ENCODE measurements at regions not wholly inside any gene's neighbourhood (a gene's known extent, or its start where the extent isn't known, plus 50 kb on each side); places are given as distances from the start of the nearest gene placed in this dataset.

DNA sequence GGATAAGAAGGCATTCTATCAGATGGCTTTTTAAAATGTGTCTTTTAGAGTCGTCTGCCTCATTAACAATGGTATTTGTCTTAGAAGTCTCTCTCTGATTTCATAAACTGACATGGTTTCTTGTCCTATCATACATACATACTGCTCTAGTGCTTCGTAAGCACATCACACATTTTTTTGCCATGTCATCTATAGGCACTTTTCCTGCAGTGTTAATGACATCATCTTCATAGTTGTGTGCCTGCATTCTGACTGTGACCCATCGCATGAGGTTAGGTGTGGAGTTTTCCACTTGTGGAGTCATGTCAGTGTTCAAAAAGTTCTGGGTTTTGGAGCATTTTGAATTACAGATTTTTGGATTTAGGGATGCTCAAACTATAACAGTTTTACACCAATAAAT is 361.6 kb upstream of the SPOCK3 start:
- no peak overlapping the region for H3K4me3 ChIP-seq
- 78 to 85% (median 81%) methylated on average over 3 of the region's 3 CpGs for WGBS, 5 donors

DNA sequence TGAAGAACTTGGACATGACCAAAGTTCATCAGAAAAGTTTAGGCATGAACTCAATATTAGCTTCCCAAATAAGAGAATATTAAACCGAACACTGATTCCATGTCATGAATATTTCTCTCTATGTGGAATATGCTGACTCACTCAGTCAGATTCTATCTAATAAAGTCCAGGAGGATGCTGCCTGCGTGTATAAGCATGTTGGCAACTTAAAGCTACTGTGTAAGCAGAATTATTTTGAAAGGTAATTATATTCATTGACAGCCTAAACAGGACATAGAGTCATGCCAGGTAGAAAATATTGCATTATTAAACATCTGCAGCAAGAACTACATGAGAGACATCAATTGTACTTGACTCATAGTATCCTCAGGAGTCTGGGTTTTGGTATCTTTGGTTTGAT is 367.9 kb upstream of the SPOCK3 start:
- DNase-seq, result no peak
- no peaks in the 10 kb centered on the region for H3K4me1 ChIP-seq
- no peak overlapping the region for H3K27ac ChIP-seq
- 65 to 87% (median 71%) methylated on average over 2 of the region's 2 CpGs for WGBS, 5 donors
- H3K4me3 ChIP-seq, result no peak overlapping the region
- H3K9me3 ChIP-seq, result peaks cover 0 to 3% (median 0%) of the 10 kb centered on the region in 8 donors
- H3K36me3 ChIP-seq, result no peaks in the 10 kb centered on the region
- H3K27me3 ChIP-seq (replicated peaks in 1 of 7), result no peaks in the 10 kb centered on the region
- intact Hi-C loops (cut with DNase I; ENCODE audit: low total_unique reads), result no loop called here
- TF ChIP-seq POLR2AphosphoS5 (IDR thresholded peaks at IDR 0.05), result no peak
- TF ChIP-seq, protein P1, sequence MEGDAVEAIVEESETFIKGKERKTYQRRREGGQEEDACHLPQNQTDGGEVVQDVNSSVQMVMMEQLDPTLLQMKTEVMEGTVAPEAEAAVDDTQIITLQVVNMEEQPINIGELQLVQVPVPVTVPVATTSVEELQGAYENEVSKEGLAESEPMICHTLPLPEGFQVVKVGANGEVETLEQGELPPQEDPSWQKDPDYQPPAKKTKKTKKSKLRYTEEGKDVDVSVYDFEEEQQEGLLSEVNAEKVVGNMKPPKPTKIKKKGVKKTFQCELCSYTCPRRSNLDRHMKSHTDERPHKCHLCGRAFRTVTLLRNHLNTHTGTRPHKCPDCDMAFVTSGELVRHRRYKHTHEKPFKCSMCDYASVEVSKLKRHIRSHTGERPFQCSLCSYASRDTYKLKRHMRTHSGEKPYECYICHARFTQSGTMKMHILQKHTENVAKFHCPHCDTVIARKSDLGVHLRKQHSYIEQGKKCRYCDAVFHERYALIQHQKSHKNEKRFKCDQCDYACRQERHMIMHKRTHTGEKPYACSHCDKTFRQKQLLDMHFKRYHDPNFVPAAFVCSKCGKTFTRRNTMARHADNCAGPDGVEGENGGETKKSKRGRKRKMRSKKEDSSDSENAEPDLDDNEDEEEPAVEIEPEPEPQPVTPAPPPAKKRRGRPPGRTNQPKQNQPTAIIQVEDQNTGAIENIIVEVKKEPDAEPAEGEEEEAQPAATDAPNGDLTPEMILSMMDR (IDR thresholded peaks at IDR 0.05 in 8 of 11, conservative IDR thresholded peaks at IDR 0.05 in 3 of 11), result no peak
- TF ChIP-seq POLR2A (IDR thresholded peaks at IDR 0.05), result no peak

More for the DNA sequence above, 361.6 kb upstream of the SPOCK3 start:
- TF ChIP-seq POLR2A (IDR thresholded peaks at IDR 0.05) (no peak), POLR2AphosphoS5 (IDR thresholded peaks at IDR 0.05) (no peak)
- TF ChIP-seq, protein P1 (IDR thresholded peaks at IDR 0.05 in 8 of 11, conservative IDR thresholded peaks at IDR 0.05 in 3 of 11), result no peak
- intact Hi-C loops (cut with DNase I; ENCODE audit: low total_unique reads), result no loop called here
- no peaks in the 10 kb centered on the region for H3K27me3 ChIP-seq (replicated peaks in 1 of 7)
- no peaks in the 10 kb centered on the region for H3K36me3 ChIP-seq
- no peak for DNase-seq
- H3K27ac ChIP-seq, result no peak overlapping the region
- H3K9me3 ChIP-seq, result peaks cover 0 to 3% (median 0%) of the 10 kb centered on the region in 8 donors
- H3K4me1 ChIP-seq, result no peaks in the 10 kb centered on the region

DNA sequence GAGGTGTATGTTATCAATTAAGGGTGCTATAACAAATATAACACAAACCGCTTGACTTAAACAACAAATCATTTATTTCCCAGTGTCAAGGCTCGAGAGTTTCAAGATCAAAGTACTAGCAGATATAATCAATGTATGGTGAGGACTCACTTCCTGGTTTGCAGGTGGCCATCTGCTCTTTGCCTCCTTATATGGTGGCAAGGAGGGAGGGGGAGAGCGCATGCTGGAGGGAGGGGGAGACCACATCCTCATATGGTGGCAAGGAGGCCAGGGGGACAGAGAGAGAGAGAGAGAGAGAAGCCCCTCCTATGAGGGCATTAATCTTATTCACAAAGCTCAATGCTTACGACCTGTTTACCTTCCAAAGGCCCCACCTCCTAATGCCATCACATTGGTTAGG is 372.3 kb upstream of the SPOCK3 start:
- no peak for DNase-seq
- Histone ChIP-seq H3K4me3 (no peak overlapping the region), H3K27me3 (replicated peaks in 1 of 7) (no peaks in the 10 kb centered on the region), H3K9me3 (peaks cover 0 to 3% (median 0%) of the 10 kb centered on the region in 8 donors), H3K4me1 (no peaks in the 10 kb centered on the region), H3K27ac (no peak overlapping the region), H3K36me3 (no peaks in the 10 kb centered on the region)
- 63 to 69% (median 64%) methylated on average over 4 of the region's 4 CpGs for WGBS, 5 donors
- intact Hi-C loops (cut with DNase I; ENCODE audit: low total_unique reads), result no loop called here
- TF ChIP-seq, protein P1 (IDR thresholded peaks at IDR 0.05 in 8 of 11, conservative IDR thresholded peaks at IDR 0.05 in 3 of 11), result no peak
- TF ChIP-seq POLR2AphosphoS5 (IDR thresholded peaks at IDR 0.05) (no peak), POLR2A (IDR thresholded peaks at IDR 0.05) (no peak)

DNA sequence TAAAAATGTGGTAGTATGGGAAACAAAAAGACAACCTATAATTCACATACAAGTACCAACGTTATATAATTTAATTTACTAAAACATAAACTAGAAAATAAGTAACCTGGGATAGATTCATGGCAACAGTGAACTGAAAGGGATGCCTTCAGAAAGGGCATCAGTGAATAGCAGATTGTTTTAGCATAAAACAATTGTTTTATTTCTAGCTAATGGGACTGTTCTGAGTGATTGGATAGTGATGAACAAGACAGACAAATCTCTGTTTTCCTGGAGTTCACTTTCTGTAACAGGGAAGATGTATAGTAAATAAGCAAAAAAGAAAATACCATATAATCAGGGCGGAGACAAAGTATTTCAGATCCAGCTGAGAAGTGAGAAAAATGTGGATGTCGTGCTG is 379.1 kb upstream of the SPOCK3 start:
- Histone ChIP-seq H3K9me3 (peaks cover 0 to 8% (median 0%) of the 10 kb centered on the region in 8 donors), H3K36me3 (no peaks in the 10 kb centered on the region), H3K27me3 (replicated peaks in 1 of 7) (no peaks in the 10 kb centered on the region), H3K27ac (no peak overlapping the region), H3K4me1 (no peaks in the 10 kb centered on the region), H3K4me3 (no peak overlapping the region)
- 60 to 79% (median 68%) methylated on average over 3 of the region's 3 CpGs for WGBS, 5 donors
- DNase-seq, result no peak
- no peak for TF ChIP-seq POLR2AphosphoS5 (IDR thresholded peaks at IDR 0.05)
- TF ChIP-seq, protein P1 (IDR thresholded peaks at IDR 0.05 in 8 of 11, conservative IDR thresholded peaks at IDR 0.05 in 3 of 11), result no peak
- no peak for TF ChIP-seq POLR2A (IDR thresholded peaks at IDR 0.05)
- intact Hi-C loops (cut with DNase I; ENCODE audit: low total_unique reads), result no loop called here

Measured in spleen (tissue), 11 donors.